Natural killer cell (primary cell): ENCODE measurements at regions not wholly inside any gene's neighbourhood (a gene's known extent, or its start where the extent isn't known, plus 50 kb on each side); places are given as distances from the start of the nearest gene placed in this dataset.

ENCODE experiments used
- ATAC-seq, 3 donors: fragments of 150-1000 bp in 2 of 3; fragments of 200-7000 bp in 1 of 3; cut with Tn5 transposase; 1 replicate in 1 of 3; 2 replicates in 2 of 3; pipeline ENCODE4 v1.10.0; 2021; ENCODE audit warnings: mild to moderate bottlenecking in 2 of 3, moderate library complexity in 2 of 3
- DNase-seq, 2 donors: peaks; one replicate each; pipeline versions ENCODE4 v3.0.0 to v3.0.0-alpha.2; 2013 to 2021; ENCODE audit warnings: mixed read lengths in 1 of 2
- H3K27ac ChIP-seq: one replicate; pipeline ENCODE4 v1.5.1; 2013; ENCODE audit warnings: mild to moderate bottlenecking, low read length
- H3K27me3 ChIP-seq: one replicate; pipeline ENCODE4 v1.6.1; 2013; ENCODE audit warnings: low read length; ENCODE audit not compliant: control insufficient read depth, insufficient read depth
- H3K36me3 ChIP-seq: one replicate; pipeline ENCODE4 v1.6.1; 2013; ENCODE audit warnings: low read length; ENCODE audit not compliant: control insufficient read depth, insufficient read depth
- H3K4me1 ChIP-seq: one replicate; pipeline ENCODE4 v1.6.1; 2013; ENCODE audit warnings: low read length; ENCODE audit not compliant: control insufficient read depth, insufficient read depth
- H3K4me3 ChIP-seq: one replicate; pipeline ENCODE4 v1.5.1; 2013; ENCODE audit warnings: low read length
- H3K9me3 ChIP-seq: one replicate; pipeline ENCODE4 v1.6.1; 2013; ENCODE audit warnings: low read length; ENCODE audit not compliant: control insufficient read depth, insufficient read depth
- H3K27ac Mint-ChIP-seq, 2 donors: one replicate each; pipeline ENCODE4 v1.8.0; 2022; ENCODE audit warnings: mild to moderate bottlenecking in 2 of 2, mixed read lengths in 2 of 2, moderate library complexity in 1 of 2
- H3K27me3 Mint-ChIP-seq, 2 donors: one replicate each; pipeline ENCODE4 v1.8.0; 2022; ENCODE audit warnings: low read depth in 2 of 2, mixed read lengths in 2 of 2
- H3K36me3 Mint-ChIP-seq: one replicate; pipeline ENCODE4 v1.8.0; 2022; ENCODE audit warnings: mixed read lengths
- H3K4me1 Mint-ChIP-seq, 2 donors: one replicate each; pipeline ENCODE4 v1.8.0; 2022; ENCODE audit warnings: mixed read lengths in 2 of 2
- H3K4me3 Mint-ChIP-seq: one replicate; pipeline ENCODE4 v1.8.0; 2022; ENCODE audit warnings: mild to moderate bottlenecking, moderate library complexity, mixed read lengths
- H3K9me3 Mint-ChIP-seq, 2 donors: one replicate each; pipeline ENCODE4 v1.8.0; 2022; ENCODE audit warnings: mixed read lengths in 2 of 2
- WGBS: methylation state at CpG from one replicate; pipeline ENCODE4 v1.1.7; 2013; ENCODE audit warnings: missing lambda C conversion rate; ENCODE audit not compliant: insufficient coverage; 5-methylcytosine and 5-hydroxymethylcytosine counted together
- intact Hi-C: fragments of 100-400 bp; cut with micrococcal nuclease; formaldehyde crosslinking; loops from one replicate; pipeline ENCODE4 v1.14.2; 2022
- TF ChIP-seq, protein P1 (sequence below): fragments of 200-600 bp; IDR thresholded peaks from one replicate; pipeline ENCODE4 v1.8.0; 2022; ENCODE audit warnings: antibody characterized with exemption

DNA sequence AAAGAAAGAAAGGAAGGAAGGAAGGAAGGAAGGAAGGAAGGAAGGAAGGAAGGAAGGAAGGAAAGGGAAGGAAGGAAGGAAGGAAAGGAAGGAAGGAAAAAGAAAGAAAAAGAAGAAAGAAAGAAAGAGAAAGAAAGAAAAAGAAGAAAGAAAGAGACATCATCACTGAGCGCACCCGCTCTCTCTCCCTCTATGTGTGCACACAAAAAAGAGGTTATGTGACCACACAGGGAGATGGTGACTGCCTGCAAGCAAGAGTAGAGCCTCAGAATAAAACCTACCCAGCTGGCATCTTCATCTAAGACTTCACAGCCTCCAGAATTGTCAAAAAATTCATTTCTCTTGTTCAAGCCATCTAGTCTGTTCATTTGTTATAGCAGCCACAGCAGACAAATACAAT, 1307.4 kb upstream of the ACVR2A start:
- H3K27me3 Mint-ChIP-seq = no peaks in the 10 kb centered on the region
- Histone ChIP-seq H3K36me3 (no peaks in the 10 kb centered on the region), H3K4me3 (no peak overlapping the region), H3K27me3 (no peaks in the 10 kb centered on the region), H3K9me3 (no peaks in the 10 kb centered on the region), H3K27ac (no peak overlapping the region), H3K4me1 (no peaks in the 10 kb centered on the region)
- 100% methylated on average over 2 of the region's 2 CpGs for WGBS
- ATAC-seq (no peak), DNase-seq (no peak)
- H3K4me1 Mint-ChIP-seq = no peaks in the 10 kb centered on the region
- TF ChIP-seq, protein P1, sequence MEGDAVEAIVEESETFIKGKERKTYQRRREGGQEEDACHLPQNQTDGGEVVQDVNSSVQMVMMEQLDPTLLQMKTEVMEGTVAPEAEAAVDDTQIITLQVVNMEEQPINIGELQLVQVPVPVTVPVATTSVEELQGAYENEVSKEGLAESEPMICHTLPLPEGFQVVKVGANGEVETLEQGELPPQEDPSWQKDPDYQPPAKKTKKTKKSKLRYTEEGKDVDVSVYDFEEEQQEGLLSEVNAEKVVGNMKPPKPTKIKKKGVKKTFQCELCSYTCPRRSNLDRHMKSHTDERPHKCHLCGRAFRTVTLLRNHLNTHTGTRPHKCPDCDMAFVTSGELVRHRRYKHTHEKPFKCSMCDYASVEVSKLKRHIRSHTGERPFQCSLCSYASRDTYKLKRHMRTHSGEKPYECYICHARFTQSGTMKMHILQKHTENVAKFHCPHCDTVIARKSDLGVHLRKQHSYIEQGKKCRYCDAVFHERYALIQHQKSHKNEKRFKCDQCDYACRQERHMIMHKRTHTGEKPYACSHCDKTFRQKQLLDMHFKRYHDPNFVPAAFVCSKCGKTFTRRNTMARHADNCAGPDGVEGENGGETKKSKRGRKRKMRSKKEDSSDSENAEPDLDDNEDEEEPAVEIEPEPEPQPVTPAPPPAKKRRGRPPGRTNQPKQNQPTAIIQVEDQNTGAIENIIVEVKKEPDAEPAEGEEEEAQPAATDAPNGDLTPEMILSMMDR = no peak
- intact Hi-C loops = no loop called here
- H3K36me3 Mint-ChIP-seq = no peaks in the 10 kb centered on the region
- no peak overlapping the region for H3K4me3 Mint-ChIP-seq
- H3K27ac Mint-ChIP-seq = no peak overlapping the region
- H3K9me3 Mint-ChIP-seq = peaks cover 3 to 6% of the 10 kb centered on the region in 2 donors

DNA sequence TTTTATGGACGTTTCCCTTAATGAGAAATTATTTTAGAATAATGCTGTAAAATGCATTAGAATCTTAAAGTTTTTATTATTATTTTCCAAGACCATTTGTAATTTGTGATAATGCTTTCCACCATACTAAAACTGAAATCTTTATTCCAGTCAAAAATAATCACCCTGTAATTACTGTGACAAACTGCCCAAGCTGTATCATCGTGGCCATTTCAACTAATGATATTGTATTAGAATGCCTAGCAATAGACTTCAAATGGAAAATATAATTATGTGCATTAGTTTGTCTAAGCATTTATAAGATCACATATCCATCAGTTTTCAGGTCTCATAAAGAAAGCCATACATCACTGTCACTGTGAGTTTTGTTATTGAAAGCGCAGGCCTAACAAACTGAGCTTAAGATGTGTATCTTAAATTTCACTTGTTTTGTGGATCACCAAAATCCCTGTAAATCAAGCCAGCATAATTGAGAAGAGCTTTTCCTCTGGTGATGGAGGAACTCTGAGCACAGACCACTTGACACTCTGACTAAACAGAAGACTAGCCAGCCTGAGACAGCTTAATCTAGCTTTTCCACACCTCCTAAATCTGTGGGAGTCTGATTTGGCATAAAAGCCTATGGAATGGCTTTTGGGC, 1312.2 kb upstream of the ACVR2A start:
- no peak overlapping the region for H3K27ac Mint-ChIP-seq
- no peaks in the 10 kb centered on the region for H3K4me1 Mint-ChIP-seq
- ATAC-seq = no peak

DNA sequence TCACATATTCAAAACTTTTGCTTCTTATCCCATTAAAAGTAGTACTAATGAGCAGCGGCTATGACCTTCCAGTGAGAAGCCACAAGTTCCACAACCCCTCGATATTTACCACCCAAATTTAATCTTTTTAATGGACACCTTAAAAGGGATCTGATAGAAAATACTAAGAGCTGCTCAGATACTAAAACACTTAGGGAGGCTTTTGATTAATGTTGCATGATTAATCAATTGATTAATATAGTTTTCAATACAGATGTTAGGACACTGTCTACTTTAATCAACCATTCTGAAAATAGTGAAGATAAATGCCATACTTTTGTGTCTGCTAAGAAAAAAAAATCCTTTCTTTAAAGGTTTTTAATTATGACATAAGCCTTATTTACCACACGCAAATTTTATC, 1312.8 kb upstream of the ACVR2A start:
- Histone ChIP-seq H3K4me1 (no peaks in the 10 kb centered on the region), H3K4me3 (no peak overlapping the region), H3K27ac (no peak overlapping the region), H3K36me3 (no peaks in the 10 kb centered on the region), H3K9me3 (no peaks in the 10 kb centered on the region), H3K27me3 (no peaks in the 10 kb centered on the region)
- DNase-seq (no peak), ATAC-seq (no peak)
- intact Hi-C loops = no loop called here
- no peak overlapping the region for H3K27ac Mint-ChIP-seq
- H3K9me3 Mint-ChIP-seq = no peaks in the 10 kb centered on the region
- H3K36me3 Mint-ChIP-seq = no peaks in the 10 kb centered on the region
- no peaks in the 10 kb centered on the region for H3K27me3 Mint-ChIP-seq
- TF ChIP-seq, protein P1 = no peak
- H3K4me3 Mint-ChIP-seq = no peak overlapping the region
- no peaks in the 10 kb centered on the region for H3K4me1 Mint-ChIP-seq
- WGBS = 100% methylated on average over 1 of the region's 3 CpGs

More for the DNA sequence above, 1312.2 kb upstream of the ACVR2A start:
- no peak for DNase-seq
- Histone ChIP-seq H3K27ac (no peak overlapping the region), H3K36me3 (no peaks in the 10 kb centered on the region), H3K27me3 (no peaks in the 10 kb centered on the region), H3K4me1 (no peaks in the 10 kb centered on the region), H3K4me3 (no peak overlapping the region), H3K9me3 (no peaks in the 10 kb centered on the region)
- TF ChIP-seq, protein P1 = no peak
- peaks cover 0 to under 1% of the 10 kb centered on the region in 2 donors for H3K9me3 Mint-ChIP-seq
- WGBS = 100% methylated on average over 1 of the region's 3 CpGs
- intact Hi-C loops = no loop called here
- H3K36me3 Mint-ChIP-seq = no peaks in the 10 kb centered on the region
- no peaks in the 10 kb centered on the region for H3K27me3 Mint-ChIP-seq
- H3K4me3 Mint-ChIP-seq = no peak overlapping the region

DNA sequence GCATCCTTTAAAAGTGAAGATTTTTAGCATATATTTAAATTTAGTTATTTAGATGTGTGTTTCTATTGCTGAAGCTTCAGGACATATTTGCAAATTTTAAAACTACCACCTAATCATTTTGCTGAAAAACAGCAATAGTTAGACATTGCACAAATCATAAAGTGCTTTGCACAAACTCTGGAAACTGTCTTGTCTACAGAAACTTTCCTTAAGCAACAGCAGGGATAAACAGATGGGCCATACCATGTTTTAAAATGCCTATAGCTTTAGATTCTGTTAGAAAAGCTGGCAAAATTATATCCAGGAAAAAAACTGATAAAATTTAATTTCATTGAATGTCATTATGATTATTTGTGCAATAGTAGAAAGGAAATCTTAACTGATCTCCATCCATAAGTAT, 1313.9 kb upstream of the ACVR2A start:
- no peak for ATAC-seq
- no peaks in the 10 kb centered on the region for H3K27me3 ChIP-seq
- H3K27ac ChIP-seq = no peak overlapping the region
- H3K4me3 ChIP-seq = no peak overlapping the region
- no peak for DNase-seq
- Mint-ChIP-seq H3K27ac (no peak overlapping the region), H3K4me3 (no peak overlapping the region), H3K4me1 (no peaks in the 10 kb centered on the region), H3K9me3 (no peaks in the 10 kb centered on the region), H3K27me3 (no peaks in the 10 kb centered on the region), H3K36me3 (no peaks in the 10 kb centered on the region)
- H3K4me1 ChIP-seq = no peaks in the 10 kb centered on the region
- intact Hi-C loops = no loop called here
- no peaks in the 10 kb centered on the region for H3K9me3 ChIP-seq
- TF ChIP-seq, protein P1 = no peak
- H3K36me3 ChIP-seq = no peaks in the 10 kb centered on the region
